CD4-positive, alpha-beta T cell (primary cell): ENCODE measurements at regions not wholly inside any gene's neighbourhood (a gene's known extent, or its start where the extent isn't known, plus 50 kb on each side); places are given as distances from the start of the nearest gene placed in this dataset.

Experiments
- ATAC-seq: fragments of 200-7000 bp; cut with Tn5 transposase; one replicate; pipeline ENCODE4 v1.10.0; 2022; ENCODE audit warnings: mild to moderate bottlenecking; ENCODE audit not compliant: poor library complexity
- CTCF ChIA-PET: fragments of 350-600 bp; sonication (Branson Sonifier 250); formaldehyde crosslinking; loops from one replicate; lab custom pipeline; 2021; ENCODE audit warnings: antibody characterized with exemption, inconsistent platforms; lab: Charles Lee
- POLR2A ChIA-PET: fragments of 350-600 bp; sonication (Branson Sonifier 250); formaldehyde crosslinking; loops from one replicate; lab custom pipeline; 2021; ENCODE audit warnings: antibody characterized with exemption, inconsistent platforms; lab: Charles Lee
- DNase-seq, 14 experiments: peaks; one replicate each; pipeline ENCODE4 v3.0.0-alpha.2; 2013 to 2020; ENCODE audit warnings: mixed read lengths in 2 of 14
- H3K27ac ChIP-seq, 2 donors: one replicate each; pipeline versions ENCODE4 v1.5.1 to v1.7.0; 2013; ENCODE audit warnings: low read length in 2 of 2, low read depth in 1 of 2, mild to moderate bottlenecking in 1 of 2
- H3K27me3 ChIP-seq, 2 experiments: 1 replicate in 1 of 2; 2 replicates in 1 of 2; pipeline versions ENCODE4 v1.6.1 to v1.7.0; 2013; ENCODE audit warnings: low read length in 2 of 2, control low read depth in 1 of 2, mild to moderate bottlenecking in 1 of 2, moderate library complexity in 1 of 2; ENCODE audit not compliant: insufficient read depth in 2 of 2, control insufficient read depth in 1 of 2
- H3K36me3 ChIP-seq: one replicate; pipeline ENCODE4 v1.6.1; 2013; ENCODE audit warnings: low read length, control low read depth; ENCODE audit not compliant: insufficient read depth
- H3K4me1 ChIP-seq: one replicate; pipeline ENCODE4 v1.6.1; 2013; ENCODE audit warnings: low read length, control low read depth; ENCODE audit not compliant: insufficient read depth
- H3K4me3 ChIP-seq: one replicate; pipeline ENCODE4 v1.5.1; 2013; ENCODE audit warnings: mild to moderate bottlenecking, low read length, moderate library complexity
- H3K9me3 ChIP-seq, 2 experiments: 1 replicate in 1 of 2; 2 replicates in 1 of 2; pipeline versions ENCODE4 v1.6.1 to v1.7.0; 2013; ENCODE audit warnings: low read length in 2 of 2, mild to moderate bottlenecking in 2 of 2, control low read depth in 1 of 2, moderate library complexity in 1 of 2; ENCODE audit not compliant: control insufficient read depth in 1 of 2, insufficient read depth in 1 of 2
- H3K27ac Mint-ChIP-seq: one replicate; pipeline ENCODE4 v1.8.0; 2020; ENCODE audit warnings: mixed read lengths
- H3K27me3 Mint-ChIP-seq: one replicate; pipeline ENCODE4 v1.8.0; 2021; ENCODE audit warnings: mixed read lengths
- H3K36me3 Mint-ChIP-seq: one replicate; pipeline ENCODE4 v1.8.0; 2021; ENCODE audit warnings: low read depth, mixed read lengths
- H3K4me1 Mint-ChIP-seq: one replicate; pipeline ENCODE4 v1.8.0; 2021; ENCODE audit warnings: low read depth, mixed read lengths
- H3K4me3 Mint-ChIP-seq: one replicate; pipeline ENCODE4 v1.8.0; 2020; ENCODE audit warnings: mild to moderate bottlenecking, mixed read lengths
- H3K9me3 Mint-ChIP-seq: one replicate; pipeline ENCODE4 v1.8.0; 2020; ENCODE audit warnings: mixed read lengths
- intact Hi-C, 2 experiments: fragments of 100-400 bp; cut with DNase I in 1 of 2; cut with micrococcal nuclease in 1 of 2; formaldehyde crosslinking; loops; one replicate each; pipeline versions ENCODE4 v1.15.1 to v1.9.0; 2023 to 2025; cut with DNase I, micrococcal nuclease
- TF ChIP-seq, protein P1 (sequence below): fragments of 200-600 bp; IDR thresholded peaks from one replicate; pipeline ENCODE4 v1.8.0; 2022; ENCODE audit warnings: antibody characterized with exemption, mild to moderate bottlenecking

DNA sequence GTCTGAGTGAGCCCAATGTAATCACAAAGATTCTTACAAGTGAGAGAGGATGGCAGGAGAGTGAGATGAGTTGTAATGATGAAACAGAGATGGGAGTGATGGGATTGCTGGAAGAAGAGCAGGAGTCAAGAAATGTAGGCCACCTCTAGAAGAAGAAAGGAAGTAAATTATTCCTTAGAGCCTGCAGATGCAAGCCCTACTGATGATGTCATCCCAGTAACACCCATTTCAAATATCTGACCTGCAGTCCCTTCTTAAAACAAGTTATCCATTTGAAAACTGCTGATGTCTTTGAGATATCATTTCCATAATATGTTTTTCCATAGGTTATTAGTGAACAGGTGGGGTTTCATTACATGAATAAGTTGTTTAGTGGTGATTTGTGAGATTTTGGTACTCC, 888.0 kb upstream of the SLC39A10 start:
- H3K27me3 Mint-ChIP-seq: no peaks in the 10 kb centered on the region
- no peaks in the 10 kb centered on the region for H3K9me3 ChIP-seq
- no peaks in the 10 kb centered on the region for H3K36me3 Mint-ChIP-seq

DNA sequence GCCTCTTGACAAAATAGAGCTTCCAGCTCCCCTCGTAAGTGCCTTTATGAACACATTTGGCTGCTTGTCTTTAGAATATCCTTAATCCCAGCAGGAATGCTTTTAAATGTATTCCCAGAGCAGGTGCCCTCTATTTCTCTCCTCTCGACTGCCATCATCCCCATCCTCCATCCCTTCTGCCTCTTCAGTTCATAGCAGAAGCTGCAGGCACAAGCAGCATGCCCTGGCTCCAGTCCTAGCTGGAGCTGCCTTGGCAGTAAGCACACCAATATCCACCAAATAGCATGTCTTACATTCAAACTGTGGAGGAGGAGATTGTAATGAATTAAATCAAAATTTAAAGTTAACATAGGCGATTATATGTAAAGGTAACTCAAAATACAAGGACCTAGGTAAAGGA, 891.3 kb upstream of the SLC39A10 start:
- no peak overlapping the region for H3K4me3 Mint-ChIP-seq
- Histone ChIP-seq H3K27me3 (no peaks in the 10 kb centered on the region), H3K27ac (no peak overlapping the region), H3K9me3 (no peaks in the 10 kb centered on the region), H3K4me3 (no peak overlapping the region), H3K36me3 (no peaks in the 10 kb centered on the region), H3K4me1 (no peaks in the 10 kb centered on the region)
- peaks cover 6% of the 10 kb centered on the region for H3K9me3 Mint-ChIP-seq
- DNase-seq (no peak), ATAC-seq (no peak)
- H3K36me3 Mint-ChIP-seq: no peaks in the 10 kb centered on the region
- no peak overlapping the region for H3K27ac Mint-ChIP-seq
- no peaks in the 10 kb centered on the region for H3K4me1 Mint-ChIP-seq
- TF ChIP-seq, protein P1, sequence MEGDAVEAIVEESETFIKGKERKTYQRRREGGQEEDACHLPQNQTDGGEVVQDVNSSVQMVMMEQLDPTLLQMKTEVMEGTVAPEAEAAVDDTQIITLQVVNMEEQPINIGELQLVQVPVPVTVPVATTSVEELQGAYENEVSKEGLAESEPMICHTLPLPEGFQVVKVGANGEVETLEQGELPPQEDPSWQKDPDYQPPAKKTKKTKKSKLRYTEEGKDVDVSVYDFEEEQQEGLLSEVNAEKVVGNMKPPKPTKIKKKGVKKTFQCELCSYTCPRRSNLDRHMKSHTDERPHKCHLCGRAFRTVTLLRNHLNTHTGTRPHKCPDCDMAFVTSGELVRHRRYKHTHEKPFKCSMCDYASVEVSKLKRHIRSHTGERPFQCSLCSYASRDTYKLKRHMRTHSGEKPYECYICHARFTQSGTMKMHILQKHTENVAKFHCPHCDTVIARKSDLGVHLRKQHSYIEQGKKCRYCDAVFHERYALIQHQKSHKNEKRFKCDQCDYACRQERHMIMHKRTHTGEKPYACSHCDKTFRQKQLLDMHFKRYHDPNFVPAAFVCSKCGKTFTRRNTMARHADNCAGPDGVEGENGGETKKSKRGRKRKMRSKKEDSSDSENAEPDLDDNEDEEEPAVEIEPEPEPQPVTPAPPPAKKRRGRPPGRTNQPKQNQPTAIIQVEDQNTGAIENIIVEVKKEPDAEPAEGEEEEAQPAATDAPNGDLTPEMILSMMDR: no peak
- H3K27me3 Mint-ChIP-seq: no peaks in the 10 kb centered on the region
- POLR2A ChIA-PET: no interaction called here
- intact Hi-C loops: loop anchor here in 1 of 2 experiments (10.0 kb wide), 1 partner anchor 1959 kb away; no protein-coding TSS in a partner anchor
- CTCF ChIA-PET: no interaction called here

More for the DNA sequence above, 888.0 kb upstream of the SLC39A10 start:
- CTCF ChIA-PET: no interaction called here
- Histone ChIP-seq H3K27ac (no peak overlapping the region), H3K36me3 (no peaks in the 10 kb centered on the region), H3K4me3 (no peak overlapping the region), H3K4me1 (no peaks in the 10 kb centered on the region), H3K27me3 (no peaks in the 10 kb centered on the region)
- H3K4me3 Mint-ChIP-seq: no peak overlapping the region
- ATAC-seq: no peak
- TF ChIP-seq, protein P1: no peak
- POLR2A ChIA-PET: no interaction called here
- no peaks in the 10 kb centered on the region for H3K4me1 Mint-ChIP-seq
- H3K27ac Mint-ChIP-seq: no peak overlapping the region
- H3K9me3 Mint-ChIP-seq: peaks cover 6% of the 10 kb centered on the region
- intact Hi-C loops: loop anchor here in 1 of 2 experiments (10.0 kb wide), 1 partner anchor 1956 kb away; no protein-coding TSS in a partner anchor
- no peak for DNase-seq

DNA sequence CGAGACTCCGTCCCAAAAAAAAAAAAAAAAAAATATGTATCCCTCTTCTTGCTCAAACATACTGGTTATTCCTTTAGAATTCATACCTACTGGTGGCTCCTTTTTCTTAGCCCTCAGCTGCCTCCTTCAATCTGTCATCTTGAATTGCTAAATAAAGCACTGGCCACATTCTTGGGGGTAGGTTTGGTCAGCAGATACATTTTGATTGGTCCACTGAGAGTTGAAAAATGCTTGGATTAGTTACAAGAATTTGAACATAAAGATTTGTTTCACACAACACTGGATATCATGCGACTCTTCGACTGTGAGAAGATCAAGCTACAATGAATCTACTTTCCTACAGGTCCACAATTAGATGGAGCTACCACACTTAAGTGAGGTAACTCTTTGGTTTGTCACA, 906.1 kb upstream of the SLC39A10 start:
- Histone ChIP-seq H3K27ac (no peak overlapping the region), H3K4me1 (no peaks in the 10 kb centered on the region), H3K36me3 (no peaks in the 10 kb centered on the region), H3K4me3 (no peak overlapping the region), H3K27me3 (no peaks in the 10 kb centered on the region), H3K9me3 (peaks cover 0 to 4% of the 10 kb centered on the region in 2 experiments)
- CTCF ChIA-PET: no interaction called here
- no peak overlapping the region for H3K4me3 Mint-ChIP-seq
- no peaks in the 10 kb centered on the region for H3K36me3 Mint-ChIP-seq
- intact Hi-C loops: no loop called here
- H3K27ac Mint-ChIP-seq: no peak overlapping the region
- no peaks in the 10 kb centered on the region for H3K9me3 Mint-ChIP-seq
- DNase-seq (no peak), ATAC-seq (no peak)
- POLR2A ChIA-PET: no interaction called here
- TF ChIP-seq, protein P1: no peak
- H3K27me3 Mint-ChIP-seq: no peaks in the 10 kb centered on the region
- no peaks in the 10 kb centered on the region for H3K4me1 Mint-ChIP-seq
